Thymus (tissue), 11 donors: ENCODE measurements at regions not wholly inside any gene's neighbourhood (a gene's known extent, or its start where the extent isn't known, plus 50 kb on each side); places are given as distances from the start of the nearest gene placed in this dataset.

Experiments used
- DNase-seq, 9 donors: peaks; one replicate each; pipeline ENCODE4 v3.0.0-alpha.2; 2013; ENCODE audit warnings: low spot score in 9 of 9, low read depth in 6 of 9, missing footprints in 1 of 9
- H3K27ac ChIP-seq, 2 donors: one replicate each; pipeline ENCODE4 v1.5.1; 2013; ENCODE audit warnings: control low read depth in 1 of 2, low read depth in 1 of 2, low read length in 1 of 2, mild to moderate bottlenecking in 1 of 2, moderate library complexity in 1 of 2
- H3K27me3 ChIP-seq, 2 donors: one replicate each; pipeline ENCODE4 v1.5.1; 2013; ENCODE audit warnings: low read length in 1 of 2; ENCODE audit not compliant: control insufficient read depth in 2 of 2, insufficient read depth in 1 of 2
- H3K36me3 ChIP-seq, 2 donors: one replicate each; pipeline ENCODE4 v1.5.1; 2013; ENCODE audit warnings: low read length in 1 of 2, mild to moderate bottlenecking in 1 of 2, moderate library complexity in 1 of 2; ENCODE audit not compliant: control insufficient read depth in 2 of 2, insufficient read depth in 2 of 2
- H3K4me1 ChIP-seq, 2 donors: one replicate each; pipeline ENCODE4 v1.5.1; 2013; ENCODE audit warnings: low read length in 2 of 2; ENCODE audit not compliant: control insufficient read depth in 2 of 2, insufficient read depth in 2 of 2
- H3K4me3 ChIP-seq, 2 donors: one replicate each; pipeline ENCODE4 v1.5.1; 2013; ENCODE audit warnings: low read length in 2 of 2, control low read depth in 1 of 2, mild to moderate bottlenecking in 1 of 2
- H3K9me3 ChIP-seq, 2 donors: one replicate each; pipeline ENCODE4 v1.5.1; 2013; ENCODE audit warnings: low read length in 1 of 2, mild to moderate bottlenecking in 1 of 2; ENCODE audit not compliant: control insufficient read depth in 2 of 2, insufficient read depth in 1 of 2
- WGBS: extraction: QIAGEN DNeasy Blood & Tissue Kit; methylation state at CpG from one replicate; pipeline ENCODE4 v1.1.7; 2013; 5-methylcytosine and 5-hydroxymethylcytosine counted together
- donor health status: healthy.

GRCh38 chr21:14712121-14712715 is 166.1 kb upstream of the SAMSN1 start:
- H3K27me3 ChIP-seq: no peaks in the 10 kb centered on the region
- H3K27ac ChIP-seq: no peak overlapping the region
- WGBS: 99% methylated on average over 1 of the region's 1 CpG
- no peaks in the 10 kb centered on the region for H3K4me1 ChIP-seq
- no peak overlapping the region for H3K4me3 ChIP-seq
- no peaks in the 10 kb centered on the region for H3K36me3 ChIP-seq
- no peak for DNase-seq
- no peaks in the 10 kb centered on the region for H3K9me3 ChIP-seq

- Histone ChIP-seq H3K27me3 (no peaks in the 10 kb centered on the region), H3K4me3 (no peak overlapping the region), H3K36me3 (no peaks in the 10 kb centered on the region), H3K4me1 (no peaks in the 10 kb centered on the region), H3K27ac (no peak overlapping the region), H3K9me3 (no peaks in the 10 kb centered on the region)
- 97% methylated on average over 1 of the region's 1 CpG for WGBS
- no peak for DNase-seq
These were observed 165.2 kb upstream of the SAMSN1 start for GRCh38 chr21:14711287-14711686.

- no peak overlapping the region for H3K4me3 ChIP-seq
- H3K4me1 ChIP-seq: no peaks in the 10 kb centered on the region
- H3K9me3 ChIP-seq: no peaks in the 10 kb centered on the region
- no peak overlapping the region for H3K27ac ChIP-seq
- no peak for DNase-seq
- WGBS: 74% methylated on average over 2 of the region's 2 CpGs
- no peaks in the 10 kb centered on the region for H3K27me3 ChIP-seq
- no peaks in the 10 kb centered on the region for H3K36me3 ChIP-seq
These were observed 161.5 kb upstream of the SAMSN1 start for GRCh38 chr21:14707511-14708020.

- H3K27me3 ChIP-seq: no peaks in the 10 kb centered on the region
- no peaks in the 10 kb centered on the region for H3K9me3 ChIP-seq
- H3K4me3 ChIP-seq: no peak overlapping the region
- H3K27ac ChIP-seq: no peak overlapping the region
- DNase-seq: no peak
- no peaks in the 10 kb centered on the region for H3K36me3 ChIP-seq
- H3K4me1 ChIP-seq: no peaks in the 10 kb centered on the region
- WGBS: 59% methylated on average over 7 of the region's 7 CpGs
These were observed 160.8 kb upstream of the SAMSN1 start for GRCh38 chr21:14706712-14707510.

- H3K27ac ChIP-seq: no peak overlapping the region
- DNase-seq: no peak
- 93% methylated on average over 3 of the region's 3 CpGs for WGBS
These were observed 153.6 kb upstream of the SAMSN1 start for GRCh38 chr21:14699433-14700407.

GRCh38 chr21:14697769-14698168 is 151.7 kb upstream of the SAMSN1 start:
- 96% methylated on average over 1 of the region's 1 CpG for WGBS
- DNase-seq: no peak
- no peaks in the 10 kb centered on the region for H3K27me3 ChIP-seq
- no peaks in the 10 kb centered on the region for H3K36me3 ChIP-seq
- no peak overlapping the region for H3K27ac ChIP-seq
- no peaks in the 10 kb centered on the region for H3K9me3 ChIP-seq
- no peak overlapping the region for H3K4me3 ChIP-seq
- no peaks in the 10 kb centered on the region for H3K4me1 ChIP-seq

More at GRCh38 chr21:14699433-14700407, 153.6 kb upstream of the SAMSN1 start:
- H3K36me3 ChIP-seq: no peaks in the 10 kb centered on the region
- no peaks in the 10 kb centered on the region for H3K27me3 ChIP-seq
- H3K9me3 ChIP-seq: no peaks in the 10 kb centered on the region
- H3K4me1 ChIP-seq: no peaks in the 10 kb centered on the region
- H3K4me3 ChIP-seq: no peak overlapping the region

- DNase-seq: no peak
- no peaks in the 10 kb centered on the region for H3K27me3 ChIP-seq
- no peaks in the 10 kb centered on the region for H3K36me3 ChIP-seq
- H3K4me3 ChIP-seq: no peak overlapping the region
- H3K4me1 ChIP-seq: no peaks in the 10 kb centered on the region
- H3K9me3 ChIP-seq: no peaks in the 10 kb centered on the region
- 96% methylated on average over 1 of the region's 1 CpG for WGBS
- no peak overlapping the region for H3K27ac ChIP-seq
These were observed 148.7 kb upstream of the SAMSN1 start for GRCh38 chr21:14694817-14695216.

GRCh38 chr21:14693997-14694396 is 147.9 kb upstream of the SAMSN1 start:
- no peaks in the 10 kb centered on the region for H3K4me1 ChIP-seq
- H3K27me3 ChIP-seq: no peaks in the 10 kb centered on the region
- 96% methylated on average over 3 of the region's 3 CpGs for whole genome bisulfite sequencing
- no peak overlapping the region for H3K4me3 ChIP-seq
- no peak overlapping the region for H3K27ac ChIP-seq
- no peaks in the 10 kb centered on the region for H3K36me3 ChIP-seq
- no peak for DNase-seq
- no peaks in the 10 kb centered on the region for H3K9me3 ChIP-seq
